OCI-LY1 (cell line): ENCODE measurements at regions not wholly inside any gene's neighbourhood (a gene's known extent, or its start where the extent isn't known, plus 50 kb on each side); places are given as distances from the start of the nearest gene placed in this dataset.

ENCODE experiments used
- EZH2 ChIP-seq: fragments of 200-600 bp; sonication (generic), shearing (Covaris generic); IDR thresholded peaks from 2 replicates; pipeline ENCODE4 v1.8.0; 2017; ENCODE audit warnings: borderline replicate concordance, mixed run types, mild to moderate bottlenecking, antibody characterized with exemption, low read length, moderate library complexity, mixed read lengths
- TF ChIP-seq, protein P1 (sequence below): fragments of 200-600 bp; sonication (generic), shearing (Covaris generic); IDR thresholded peaks from 2 replicates; pipeline ENCODE4 v1.5.1; 2017; ENCODE audit warnings: mild to moderate bottlenecking, antibody characterized with exemption, low read length, moderate library complexity, mixed read lengths

DNA sequence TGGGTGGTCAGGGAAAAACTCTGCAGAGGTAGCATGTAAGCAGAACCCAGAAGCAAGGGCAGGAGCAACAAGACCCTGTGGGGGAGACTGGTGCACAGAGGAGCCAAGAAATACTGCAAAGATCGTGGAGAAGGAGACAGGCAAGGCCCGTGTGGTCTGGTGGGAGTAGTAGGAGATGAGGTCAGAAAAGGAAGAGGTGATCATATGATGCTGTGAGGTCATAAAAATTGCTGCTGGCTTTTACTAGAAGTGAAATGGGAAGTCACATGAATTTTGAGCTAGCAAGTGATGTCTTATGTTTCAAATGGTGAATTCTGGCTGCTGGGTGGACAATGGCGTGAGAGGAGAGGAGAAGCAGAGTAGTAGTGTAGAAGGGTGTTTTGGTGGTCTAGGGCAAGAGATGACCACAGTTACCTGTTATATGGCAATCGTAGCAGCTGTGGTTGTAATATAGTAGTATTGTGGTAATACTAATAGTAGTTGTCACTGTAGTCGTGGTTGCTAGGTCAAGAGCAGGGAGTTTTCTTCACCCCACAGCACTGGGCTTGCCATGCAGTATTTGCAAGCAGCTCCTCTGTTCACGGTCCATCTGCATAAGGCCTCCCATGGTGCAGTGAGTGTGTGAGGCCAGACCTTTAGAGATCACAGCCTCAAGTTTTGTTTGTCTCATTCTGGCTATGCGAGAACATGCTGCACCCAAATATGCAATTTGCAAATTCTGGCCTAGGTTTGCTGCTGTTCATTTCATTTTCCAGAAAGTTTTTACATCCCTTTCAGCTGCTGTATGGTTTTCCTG lies 205.0 kb downstream of the TSHZ3 start:
- TF ChIP-seq, protein P1, sequence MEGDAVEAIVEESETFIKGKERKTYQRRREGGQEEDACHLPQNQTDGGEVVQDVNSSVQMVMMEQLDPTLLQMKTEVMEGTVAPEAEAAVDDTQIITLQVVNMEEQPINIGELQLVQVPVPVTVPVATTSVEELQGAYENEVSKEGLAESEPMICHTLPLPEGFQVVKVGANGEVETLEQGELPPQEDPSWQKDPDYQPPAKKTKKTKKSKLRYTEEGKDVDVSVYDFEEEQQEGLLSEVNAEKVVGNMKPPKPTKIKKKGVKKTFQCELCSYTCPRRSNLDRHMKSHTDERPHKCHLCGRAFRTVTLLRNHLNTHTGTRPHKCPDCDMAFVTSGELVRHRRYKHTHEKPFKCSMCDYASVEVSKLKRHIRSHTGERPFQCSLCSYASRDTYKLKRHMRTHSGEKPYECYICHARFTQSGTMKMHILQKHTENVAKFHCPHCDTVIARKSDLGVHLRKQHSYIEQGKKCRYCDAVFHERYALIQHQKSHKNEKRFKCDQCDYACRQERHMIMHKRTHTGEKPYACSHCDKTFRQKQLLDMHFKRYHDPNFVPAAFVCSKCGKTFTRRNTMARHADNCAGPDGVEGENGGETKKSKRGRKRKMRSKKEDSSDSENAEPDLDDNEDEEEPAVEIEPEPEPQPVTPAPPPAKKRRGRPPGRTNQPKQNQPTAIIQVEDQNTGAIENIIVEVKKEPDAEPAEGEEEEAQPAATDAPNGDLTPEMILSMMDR, result no peak
- TF ChIP-seq EZH2, result no peak
